ENCODE measurements at regions not wholly inside any gene's neighbourhood (a gene's known extent, or its start where the extent isn't known, plus 50 kb on each side); places are given as distances from the start of the nearest gene placed in this dataset.
"Not testable (repeated sequence)": the region's sequence is repeated elsewhere in the genome, so short reads cannot be mapped to it uniquely, and the experiment has no call there.

- H3K27me3 ChIP-seq (ENCODE audit: control insufficient read depth, insufficient read depth, low read length), result no peaks in the 10 kb centered on the region
- H3K36me3 ChIP-seq (ENCODE audit: control insufficient read depth, insufficient read depth, low read length), result no peaks in the 10 kb centered on the region
- H3K9me3 ChIP-seq (ENCODE audit: control insufficient read depth, insufficient read depth, low read length), result no peaks in the 10 kb centered on the region
- no peak for DNase-seq (ENCODE audit: low read depth in 4 of 6, low spot score in 6 of 6)
- 100% methylated on average over 2 of the region's 6 CpGs for whole genome bisulfite sequencing (ENCODE audit: insufficient coverage)
- no peak overlapping the region for H3K27ac ChIP-seq (ENCODE audit: low read depth, low read length)
- H3K4me1 ChIP-seq (ENCODE audit: control insufficient read depth, insufficient read depth, low read length), result no peaks in the 10 kb centered on the region
- no peak overlapping the region for H3K4me3 ChIP-seq (ENCODE audit: low read depth, low read length)
Measured at GRCh38 chr13:90882551-90882950, 464.9 kb upstream of the MIR17HG start.

GRCh38 chr13:90883592-90883991 lies 463.9 kb upstream of the MIR17HG start:
- no peaks in the 10 kb centered on the region for H3K36me3 ChIP-seq (ENCODE audit: control insufficient read depth, insufficient read depth, low read length)
- DNase-seq (ENCODE audit: low read depth in 4 of 6, low spot score in 6 of 6), result no peak
- no peaks in the 10 kb centered on the region for H3K4me1 ChIP-seq (ENCODE audit: control insufficient read depth, insufficient read depth, low read length)
- no CpG with 5 or more reads among the region's 2 CpGs for WGBS (ENCODE audit: insufficient coverage)
- no peak overlapping the region for H3K27ac ChIP-seq (ENCODE audit: low read depth, low read length)
- H3K27me3 ChIP-seq (ENCODE audit: control insufficient read depth, insufficient read depth, low read length), result no peaks in the 10 kb centered on the region
- H3K4me3 ChIP-seq (ENCODE audit: low read depth, low read length), result no peak overlapping the region
- H3K9me3 ChIP-seq (ENCODE audit: control insufficient read depth, insufficient read depth, low read length), result no peaks in the 10 kb centered on the region

- Histone ChIP-seq H3K9me3 (ENCODE audit: control insufficient read depth, insufficient read depth, low read length) (no peaks in the 10 kb centered on the region), H3K27ac (ENCODE audit: low read depth, low read length) (no peak overlapping the region), H3K4me1 (ENCODE audit: control insufficient read depth, insufficient read depth, low read length) (no peaks in the 10 kb centered on the region), H3K27me3 (ENCODE audit: control insufficient read depth, insufficient read depth, low read length) (no peaks in the 10 kb centered on the region), H3K36me3 (ENCODE audit: control insufficient read depth, insufficient read depth, low read length) (no peaks in the 10 kb centered on the region), H3K4me3 (ENCODE audit: low read depth, low read length) (no peak overlapping the region)
- DNase-seq (ENCODE audit: low read depth in 4 of 6, low spot score in 6 of 6), result no peak
- WGBS (ENCODE audit: insufficient coverage), result 98% methylated on average over 3 of the region's 5 CpGs
Measured at GRCh38 chr13:90884066-90884465, 463.4 kb upstream of the MIR17HG start.

GRCh38 chr13:90889906-90890834 lies 457.3 kb upstream of the MIR17HG start:
- no peak for DNase-seq (ENCODE audit: low read depth in 4 of 6, low spot score in 6 of 6)
- no peak overlapping the region for H3K4me3 ChIP-seq (ENCODE audit: low read depth, low read length)
- WGBS (ENCODE audit: insufficient coverage), result 60% methylated on average over 1 of the region's 4 CpGs
- H3K27me3 ChIP-seq (ENCODE audit: control insufficient read depth, insufficient read depth, low read length), result no peaks in the 10 kb centered on the region
- no peaks in the 10 kb centered on the region for H3K4me1 ChIP-seq (ENCODE audit: control insufficient read depth, insufficient read depth, low read length)
- H3K9me3 ChIP-seq (ENCODE audit: control insufficient read depth, insufficient read depth, low read length), result no peaks in the 10 kb centered on the region
- no peak overlapping the region for H3K27ac ChIP-seq (ENCODE audit: low read depth, low read length)
- no peaks in the 10 kb centered on the region for H3K36me3 ChIP-seq (ENCODE audit: control insufficient read depth, insufficient read depth, low read length)

GRCh38 chr13:90891329-90891728 lies 456.2 kb upstream of the MIR17HG start:
- no CpG with 5 or more reads among the region's 2 CpGs for WGBS (ENCODE audit: insufficient coverage)
- DNase-seq (ENCODE audit: low read depth in 4 of 6, low spot score in 6 of 6), result no peak
- H3K4me1 ChIP-seq (ENCODE audit: control insufficient read depth, insufficient read depth, low read length), result no peaks in the 10 kb centered on the region
- no peaks in the 10 kb centered on the region for H3K36me3 ChIP-seq (ENCODE audit: control insufficient read depth, insufficient read depth, low read length)
- H3K4me3 ChIP-seq (ENCODE audit: low read depth, low read length), result no peak overlapping the region
- no peaks in the 10 kb centered on the region for H3K27me3 ChIP-seq (ENCODE audit: control insufficient read depth, insufficient read depth, low read length)
- H3K9me3 ChIP-seq (ENCODE audit: control insufficient read depth, insufficient read depth, low read length), result no peaks in the 10 kb centered on the region
- no peak overlapping the region for H3K27ac ChIP-seq (ENCODE audit: low read depth, low read length)

- H3K9me3 ChIP-seq (ENCODE audit: control insufficient read depth, insufficient read depth, low read length); H3K4me1 ChIP-seq (ENCODE audit: control insufficient read depth, insufficient read depth, low read length): not testable (repeated sequence)
- 87% methylated on average over 5 of the region's 6 CpGs for WGBS (ENCODE audit: insufficient coverage)
Measured at GRCh38 chr13:90893199-90893598, 454.3 kb upstream of the MIR17HG start.

GRCh38 chr13:90896002-90896401 lies 451.5 kb upstream of the MIR17HG start:
- Histone ChIP-seq H3K27me3 (ENCODE audit: control insufficient read depth, insufficient read depth, low read length) (no peaks in the 10 kb centered on the region), H3K27ac (ENCODE audit: low read depth, low read length) (no peak overlapping the region), H3K4me1 (ENCODE audit: control insufficient read depth, insufficient read depth, low read length) (no peaks in the 10 kb centered on the region), H3K4me3 (ENCODE audit: low read depth, low read length) (no peak overlapping the region), H3K9me3 (ENCODE audit: control insufficient read depth, insufficient read depth, low read length) (no peaks in the 10 kb centered on the region), H3K36me3 (ENCODE audit: control insufficient read depth, insufficient read depth, low read length) (no peaks in the 10 kb centered on the region)
- no peak for DNase-seq (ENCODE audit: low read depth in 4 of 6, low spot score in 6 of 6)
- 57% methylated on average over 1 of the region's 2 CpGs for WGBS (ENCODE audit: insufficient coverage)

More at GRCh38 chr13:90893199-90893598, 454.3 kb upstream of the MIR17HG start:
- not testable (repeated sequence) for H3K36me3 ChIP-seq (ENCODE audit: control insufficient read depth, insufficient read depth, low read length); DNase-seq (ENCODE audit: low read depth in 4 of 6, low spot score in 6 of 6); H3K27me3 ChIP-seq (ENCODE audit: control insufficient read depth, insufficient read depth, low read length); H3K4me3 ChIP-seq (ENCODE audit: low read depth, low read length); H3K27ac ChIP-seq (ENCODE audit: low read depth, low read length)

GRCh38 chr13:90898811-90899210 lies 448.7 kb upstream of the MIR17HG start:
- H3K4me3 ChIP-seq (ENCODE audit: low read depth, low read length), result no peak overlapping the region
- no peak overlapping the region for H3K27ac ChIP-seq (ENCODE audit: low read depth, low read length)
- H3K36me3 ChIP-seq (ENCODE audit: control insufficient read depth, insufficient read depth, low read length), result no peaks in the 10 kb centered on the region
- DNase-seq (ENCODE audit: low read depth in 4 of 6, low spot score in 6 of 6), result no peak
- H3K27me3 ChIP-seq (ENCODE audit: control insufficient read depth, insufficient read depth, low read length), result no peaks in the 10 kb centered on the region
- H3K9me3 ChIP-seq (ENCODE audit: control insufficient read depth, insufficient read depth, low read length), result no peaks in the 10 kb centered on the region
- WGBS (ENCODE audit: insufficient coverage), result no CpG with 5 or more reads among the region's 1 CpG
- H3K4me1 ChIP-seq (ENCODE audit: control insufficient read depth, insufficient read depth, low read length), result no peaks in the 10 kb centered on the region

- no peaks in the 10 kb centered on the region for H3K9me3 ChIP-seq (ENCODE audit: control insufficient read depth, insufficient read depth, low read length)
- no CpG with 5 or more reads among the region's 1 CpG for WGBS (ENCODE audit: insufficient coverage)
Measured at GRCh38 chr13:90899416-90899815, 448.1 kb upstream of the MIR17HG start.

GRCh38 chr13:90902255-90902654 lies 445.2 kb upstream of the MIR17HG start:
- DNase-seq (ENCODE audit: low read depth in 4 of 6, low spot score in 6 of 6), result no peak
- WGBS (ENCODE audit: insufficient coverage), result 100% methylated on average over 1 of the region's 2 CpGs

More at GRCh38 chr13:90899416-90899815, 448.1 kb upstream of the MIR17HG start:
- Histone ChIP-seq H3K4me1 (ENCODE audit: control insufficient read depth, insufficient read depth, low read length) (no peaks in the 10 kb centered on the region), H3K4me3 (ENCODE audit: low read depth, low read length) (no peak overlapping the region), H3K27ac (ENCODE audit: low read depth, low read length) (no peak overlapping the region), H3K27me3 (ENCODE audit: control insufficient read depth, insufficient read depth, low read length) (no peaks in the 10 kb centered on the region), H3K36me3 (ENCODE audit: control insufficient read depth, insufficient read depth, low read length) (no peaks in the 10 kb centered on the region)
- DNase-seq (ENCODE audit: low read depth in 4 of 6, low spot score in 6 of 6), result no peak

More at GRCh38 chr13:90902255-90902654, 445.2 kb upstream of the MIR17HG start:
- Histone ChIP-seq H3K36me3 (ENCODE audit: control insufficient read depth, insufficient read depth, low read length) (no peaks in the 10 kb centered on the region), H3K9me3 (ENCODE audit: control insufficient read depth, insufficient read depth, low read length) (peaks cover 2% of the 10 kb centered on the region), H3K4me1 (ENCODE audit: control insufficient read depth, insufficient read depth, low read length) (no peaks in the 10 kb centered on the region), H3K27me3 (ENCODE audit: control insufficient read depth, insufficient read depth, low read length) (no peaks in the 10 kb centered on the region), H3K27ac (ENCODE audit: low read depth, low read length) (no peak overlapping the region), H3K4me3 (ENCODE audit: low read depth, low read length) (no peak overlapping the region)

All from spinal cord (tissue), 9 donors.